AG10803 (cell line): ENCODE measurements at regions not wholly inside any gene's neighbourhood (a gene's known extent, or its start where the extent isn't known, plus 50 kb on each side); places are given as distances from the start of the nearest gene placed in this dataset.
"Not testable (repeated sequence)": the region's sequence is repeated elsewhere in the genome, so short reads cannot be mapped to it uniquely, and the experiment has no call there.

ENCODE experiments used
- DNase-seq: peaks from one replicate; pipeline ENCODE4 v3.0.0; 2010; ENCODE audit warnings: low read depth
- H3K4me3 ChIP-seq: 2 replicates; pipeline ENCODE4 v1.5.1; 2011; ENCODE audit warnings: mild to moderate bottlenecking, low read length, control low read depth
- CTCF ChIP-seq: conservative IDR thresholded peaks from 2 replicates; pipeline ENCODE4 v1.5.1; 2011; ENCODE audit warnings: mild to moderate bottlenecking, low read length, control low read depth, inconsistent platforms

- no peak for DNase-seq
- no peak overlapping the region for H3K4me3 ChIP-seq
- TF ChIP-seq CTCF = no peak
These were observed 133.9 kb upstream of the RAPGEF2 start for GRCh38 chr4:158968961-158969360.

- no peak overlapping the region for H3K4me3 ChIP-seq
- TF ChIP-seq CTCF = no peak
- DNase-seq = no peak
These were observed 132.1 kb upstream of the RAPGEF2 start for GRCh38 chr4:158970812-158971211.

- not testable (repeated sequence) for DNase-seq, H3K4me3 ChIP-seq
These were observed 128.4 kb upstream of the RAPGEF2 start for GRCh38 chr4:158974438-158974837.

- H3K4me3 ChIP-seq, DNase-seq: not testable (repeated sequence)
These were observed 122.2 kb upstream of the RAPGEF2 start for GRCh38 chr4:158980711-158981110.

- no peak overlapping the region for H3K4me3 ChIP-seq
- DNase-seq = no peak
- TF ChIP-seq CTCF = no peak
These were observed 111.2 kb upstream of the RAPGEF2 start for GRCh38 chr4:158991534-158992155.

- H3K4me3 ChIP-seq = no peak overlapping the region
- DNase-seq = no peak
- TF ChIP-seq CTCF = no peak
These were observed 109.0 kb upstream of the RAPGEF2 start for GRCh38 chr4:158993891-158994290.

GRCh38 chr4:158995040-158995439 is 107.8 kb upstream of the RAPGEF2 start:
- no peak for TF ChIP-seq CTCF

GRCh38 chr4:158995965-158996364 is 106.9 kb upstream of the RAPGEF2 start:
- TF ChIP-seq CTCF = no peak
- no peak overlapping the region for H3K4me3 ChIP-seq
- DNase-seq = no peak

More at GRCh38 chr4:158995040-158995439, 107.8 kb upstream of the RAPGEF2 start:
- no peak overlapping the region for H3K4me3 ChIP-seq
- DNase-seq = no peak
